SK-N-SH treated with all-trans-retinoic acid at 6 μM for 48 hours (cell line): ENCODE measurements at regions not wholly inside any gene's neighbourhood (a gene's known extent, or its start where the extent isn't known, plus 50 kb on each side); places are given as distances from the start of the nearest gene placed in this dataset.

Source experiments
- ATAC-seq: fragments of 200-7000 bp; cut with Tn5 transposase; 3 replicates; pipeline ENCODE4 v1.9.1; 2020; ENCODE audit warnings: mild to moderate bottlenecking, moderate library complexity
- ARNTL ChIP-seq: fragments of 450-650 bp; formaldehyde crosslinking; IDR thresholded peaks from 2 replicates; pipeline ENCODE4 v1.5.0; 2020; ENCODE audit warnings: low read depth, mild to moderate bottlenecking, moderate library complexity, borderline replicate concordance
- BACH2 ChIP-seq: fragments of 250-450 bp; sonication (Bioruptor Pico); IDR thresholded peaks from 2 replicates; pipeline ENCODE4 v1.9.0; 2021; ENCODE audit warnings: mild to moderate bottlenecking, borderline replicate concordance
- CREB5 ChIP-seq: fragments of 250-450 bp; sonication (Bioruptor Pico); IDR thresholded peaks from 2 replicates; pipeline ENCODE4 v1.5.1; 2020; ENCODE audit warnings: low read depth, mild to moderate bottlenecking, moderate library complexity
- CSDC2 ChIP-seq: fragments of 250-450 bp; sonication (Bioruptor Pico); IDR thresholded peaks from 2 replicates; pipeline ENCODE4 v1.5.0; 2020; ENCODE audit warnings: mild to moderate bottlenecking, moderate library complexity
- ESRRG ChIP-seq: fragments of 250-450 bp; sonication (Bioruptor Pico); IDR thresholded peaks from 2 replicates; pipeline ENCODE4 v1.6.1; 2021; ENCODE audit warnings: mild to moderate bottlenecking
- ISL1 ChIP-seq: fragments of 250-450 bp; sonication (Bioruptor Pico); IDR thresholded peaks from 2 replicates; pipeline ENCODE4 v2.1.2; 2022; ENCODE audit warnings: mild to moderate bottlenecking, moderate library complexity
- PPARA ChIP-seq: fragments of 250-450 bp; sonication (Bioruptor Pico); IDR thresholded peaks from 2 replicates; pipeline ENCODE4 v1.5.0; 2020; ENCODE audit warnings: mild to moderate bottlenecking, borderline replicate concordance
- RARB ChIP-seq: fragments of 250-450 bp; sonication (Bioruptor Pico); IDR thresholded peaks from 2 replicates; pipeline ENCODE4 v1.8.0; 2021; ENCODE audit warnings: mild to moderate bottlenecking, moderate library complexity
- SNAI2 ChIP-seq: fragments of 250-450 bp; sonication (Bioruptor Pico); IDR thresholded peaks from 2 replicates; pipeline ENCODE4 v1.5.0; 2020; ENCODE audit warnings: mild to moderate bottlenecking, moderate library complexity
- TCF4 ChIP-seq: fragments of 250-450 bp; sonication (Bioruptor Pico); IDR thresholded peaks from 2 replicates; pipeline ENCODE4 v1.8.0; 2021; ENCODE audit warnings: mild to moderate bottlenecking, moderate library complexity, borderline replicate concordance
- TOX ChIP-seq: fragments of 250-450 bp; sonication (Bioruptor Pico); IDR thresholded peaks from 2 replicates; pipeline ENCODE4 v1.8.0; 2021; ENCODE audit warnings: mild to moderate bottlenecking, moderate library complexity, borderline replicate concordance
- ZFP3 ChIP-seq: fragments of 250-450 bp; sonication (Bioruptor Pico); IDR thresholded peaks from 2 replicates; pipeline ENCODE4 v1.5.0; 2020; ENCODE audit warnings: mild to moderate bottlenecking, moderate library complexity
- ZFP30 ChIP-seq: fragments of 450-650 bp; formaldehyde crosslinking; IDR thresholded peaks from 2 replicates; pipeline ENCODE4 v1.5.0; 2022; ENCODE audit warnings: mild to moderate bottlenecking, moderate library complexity
- ZNF70 ChIP-seq: fragments of 450-650 bp; formaldehyde crosslinking; IDR thresholded peaks from 2 replicates; pipeline ENCODE4 v1.5.0; 2020; ENCODE audit warnings: mild to moderate bottlenecking, moderate library complexity
- TF ChIP-seq, protein P1 (sequence below): fragments of 250-450 bp; sonication (Bioruptor Pico); IDR thresholded peaks from 2 replicates; pipeline ENCODE4 v1.8.0; 2020; ENCODE audit warnings: mild to moderate bottlenecking, moderate library complexity, borderline replicate concordance
- TF ChIP-seq, protein P2 (sequence below): fragments of 250-450 bp; sonication (Bioruptor Pico); IDR thresholded peaks from 2 replicates; pipeline ENCODE4 v1.5.1; 2021; ENCODE audit warnings: mild to moderate bottlenecking, moderate library complexity
- TF ChIP-seq, protein P3 (sequence below): fragments of 250-450 bp; sonication (Bioruptor Pico); IDR thresholded peaks from 2 replicates; pipeline ENCODE4 v1.8.0; 2021; ENCODE audit warnings: low read depth, mild to moderate bottlenecking, moderate library complexity, borderline replicate concordance

DNA sequence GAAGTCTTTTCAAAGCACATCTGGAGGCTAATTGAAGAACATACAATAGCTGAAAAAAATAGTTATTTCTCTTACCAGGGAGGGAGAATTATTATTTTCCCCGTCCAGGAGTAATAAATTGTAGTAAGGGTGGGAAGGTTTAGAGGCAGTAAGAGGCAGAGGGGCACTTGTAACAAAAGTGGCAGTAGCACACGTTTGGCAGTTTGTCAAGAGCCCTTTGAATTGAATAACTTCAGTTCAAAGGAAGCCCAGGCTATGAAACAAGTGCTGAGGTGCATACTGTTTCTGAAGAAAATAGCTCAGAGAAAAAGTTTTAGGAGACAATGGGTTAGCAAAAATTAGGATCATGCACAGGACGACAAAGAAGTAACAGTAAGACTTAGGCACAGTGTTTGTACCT is 451.3 kb downstream of the LRRC70 start (continued):
- TF ChIP-seq CREB5 (CRISPR knock-in tag): no peak

DNA sequence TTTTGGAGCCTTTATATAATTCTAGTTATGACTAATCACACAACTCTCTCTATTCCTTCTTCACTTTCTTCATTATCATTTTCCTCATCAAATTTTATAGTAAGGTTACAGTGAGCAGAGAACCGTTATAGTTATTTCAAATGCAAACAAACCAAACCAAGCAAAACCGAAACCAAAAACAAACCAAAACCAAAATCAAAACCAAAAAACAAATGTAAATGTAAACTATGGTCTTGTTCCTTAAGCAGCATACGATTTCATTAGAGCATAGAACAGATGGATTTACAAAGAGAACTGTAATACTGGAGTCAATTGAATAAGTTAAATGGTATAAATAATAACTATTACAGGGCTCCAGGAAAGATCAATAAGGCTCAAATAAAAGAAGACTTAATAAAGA is 447.1 kb downstream of the LRRC70 start:
- no peak for ATAC-seq
- TF ChIP-seq SNAI2 (CRISPR knock-in tag) (no peak), ISL1 (no peak), RARB (no peak), CSDC2 (CRISPR knock-in tag) (no peak), PPARA (CRISPR knock-in tag) (no peak)
- TF ChIP-seq, protein P1, sequence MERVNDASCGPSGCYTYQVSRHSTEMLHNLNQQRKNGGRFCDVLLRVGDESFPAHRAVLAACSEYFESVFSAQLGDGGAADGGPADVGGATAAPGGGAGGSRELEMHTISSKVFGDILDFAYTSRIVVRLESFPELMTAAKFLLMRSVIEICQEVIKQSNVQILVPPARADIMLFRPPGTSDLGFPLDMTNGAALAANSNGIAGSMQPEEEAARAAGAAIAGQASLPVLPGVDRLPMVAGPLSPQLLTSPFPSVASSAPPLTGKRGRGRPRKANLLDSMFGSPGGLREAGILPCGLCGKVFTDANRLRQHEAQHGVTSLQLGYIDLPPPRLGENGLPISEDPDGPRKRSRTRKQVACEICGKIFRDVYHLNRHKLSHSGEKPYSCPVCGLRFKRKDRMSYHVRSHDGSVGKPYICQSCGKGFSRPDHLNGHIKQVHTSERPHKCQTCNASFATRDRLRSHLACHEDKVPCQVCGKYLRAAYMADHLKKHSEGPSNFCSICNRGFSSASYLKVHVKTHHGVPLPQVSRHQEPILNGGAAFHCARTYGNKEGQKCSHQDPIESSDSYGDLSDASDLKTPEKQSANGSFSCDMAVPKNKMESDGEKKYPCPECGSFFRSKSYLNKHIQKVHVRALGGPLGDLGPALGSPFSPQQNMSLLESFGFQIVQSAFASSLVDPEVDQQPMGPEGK (CRISPR knock-in tag): no peak
- TF ChIP-seq, protein P2, sequence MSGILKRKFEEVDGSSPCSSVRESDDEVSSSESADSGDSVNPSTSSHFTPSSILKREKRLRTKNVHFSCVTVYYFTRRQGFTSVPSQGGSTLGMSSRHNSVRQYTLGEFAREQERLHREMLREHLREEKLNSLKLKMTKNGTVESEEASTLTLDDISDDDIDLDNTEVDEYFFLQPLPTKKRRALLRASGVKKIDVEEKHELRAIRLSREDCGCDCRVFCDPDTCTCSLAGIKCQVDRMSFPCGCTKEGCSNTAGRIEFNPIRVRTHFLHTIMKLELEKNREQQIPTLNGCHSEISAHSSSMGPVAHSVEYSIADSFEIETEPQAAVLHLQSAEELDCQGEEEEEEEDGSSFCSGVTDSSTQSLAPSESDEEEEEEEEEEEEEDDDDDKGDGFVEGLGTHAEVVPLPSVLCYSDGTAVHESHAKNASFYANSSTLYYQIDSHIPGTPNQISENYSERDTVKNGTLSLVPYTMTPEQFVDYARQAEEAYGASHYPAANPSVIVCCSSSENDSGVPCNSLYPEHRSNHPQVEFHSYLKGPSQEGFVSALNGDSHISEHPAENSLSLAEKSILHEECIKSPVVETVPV (CRISPR knock-in tag): no peak
- TF ChIP-seq, all 23 proteins: peak for 0

DNA sequence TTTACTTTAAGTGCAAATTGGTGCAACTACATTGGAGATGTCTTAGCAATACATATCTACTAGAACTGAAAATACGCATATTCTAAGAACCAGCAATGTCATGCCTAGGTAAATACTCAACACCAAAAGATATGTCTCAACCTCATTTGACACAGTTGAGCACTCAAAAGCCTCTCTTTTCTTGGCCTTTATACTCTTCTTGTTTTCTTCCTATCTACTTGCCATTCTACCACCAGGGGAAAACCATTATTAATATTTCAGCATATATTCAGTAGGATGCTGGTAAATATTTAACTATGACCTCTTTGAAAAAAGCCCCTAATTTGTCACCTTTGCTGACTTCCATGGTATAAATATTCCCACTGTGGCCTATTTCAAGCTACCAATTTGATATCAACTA is 443.8 kb downstream of the LRRC70 start:
- TF ChIP-seq ESRRG (CRISPR knock-in tag) (no peak), TOX (no peak), ZFP3 (CRISPR knock-in tag) (no peak), ZFP30 (no peak), ARNTL (CRISPR knock-in tag) (no peak), RARB (no peak), ZNF70 (CRISPR knock-in tag) (no peak), TCF4 (CRISPR knock-in tag) (no peak), CSDC2 (CRISPR knock-in tag) (no peak)
- TF ChIP-seq, protein P2 (CRISPR knock-in tag): no peak
- TF ChIP-seq, protein P3, sequence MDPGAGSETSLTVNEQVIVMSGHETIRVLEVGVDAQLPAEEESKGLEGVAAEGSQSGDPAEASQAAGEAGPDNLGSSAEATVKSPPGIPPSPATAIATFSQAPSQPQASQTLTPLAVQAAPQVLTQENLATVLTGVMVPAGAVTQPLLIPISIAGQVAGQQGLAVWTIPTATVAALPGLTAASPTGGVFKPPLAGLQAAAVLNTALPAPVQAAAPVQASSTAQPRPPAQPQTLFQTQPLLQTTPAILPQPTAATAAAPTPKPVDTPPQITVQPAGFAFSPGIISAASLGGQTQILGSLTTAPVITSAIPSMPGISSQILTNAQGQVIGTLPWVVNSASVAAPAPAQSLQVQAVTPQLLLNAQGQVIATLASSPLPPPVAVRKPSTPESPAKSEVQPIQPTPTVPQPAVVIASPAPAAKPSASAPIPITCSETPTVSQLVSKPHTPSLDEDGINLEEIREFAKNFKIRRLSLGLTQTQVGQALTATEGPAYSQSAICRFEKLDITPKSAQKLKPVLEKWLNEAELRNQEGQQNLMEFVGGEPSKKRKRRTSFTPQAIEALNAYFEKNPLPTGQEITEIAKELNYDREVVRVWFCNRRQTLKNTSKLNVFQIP: no peak
- no peak for ATAC-seq

DNA sequence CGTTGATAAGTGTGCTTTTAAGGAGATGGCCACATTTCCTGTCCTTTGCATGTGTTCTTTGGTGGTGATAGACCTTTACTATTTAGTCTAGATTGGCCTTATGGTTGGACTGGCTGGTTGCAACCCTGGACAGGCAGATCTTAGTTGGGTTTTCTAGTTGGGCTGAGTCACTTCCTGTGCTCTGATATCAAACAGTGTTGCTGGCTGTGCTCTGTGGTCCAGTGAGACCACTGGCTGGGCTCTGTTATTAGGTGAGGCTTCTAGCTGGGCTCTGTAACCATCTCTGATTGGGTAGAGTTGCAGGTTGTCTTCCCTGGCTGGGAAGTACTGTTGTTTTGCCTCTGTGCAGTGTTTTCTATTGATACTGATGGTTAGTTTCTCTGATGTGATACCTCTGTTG is 432.5 kb downstream of the LRRC70 start:
- ATAC-seq: no peak
- TF ChIP-seq ZFP3 (CRISPR knock-in tag) (no peak), RARB (no peak)
- TF ChIP-seq, protein P1 (CRISPR knock-in tag): no peak

DNA sequence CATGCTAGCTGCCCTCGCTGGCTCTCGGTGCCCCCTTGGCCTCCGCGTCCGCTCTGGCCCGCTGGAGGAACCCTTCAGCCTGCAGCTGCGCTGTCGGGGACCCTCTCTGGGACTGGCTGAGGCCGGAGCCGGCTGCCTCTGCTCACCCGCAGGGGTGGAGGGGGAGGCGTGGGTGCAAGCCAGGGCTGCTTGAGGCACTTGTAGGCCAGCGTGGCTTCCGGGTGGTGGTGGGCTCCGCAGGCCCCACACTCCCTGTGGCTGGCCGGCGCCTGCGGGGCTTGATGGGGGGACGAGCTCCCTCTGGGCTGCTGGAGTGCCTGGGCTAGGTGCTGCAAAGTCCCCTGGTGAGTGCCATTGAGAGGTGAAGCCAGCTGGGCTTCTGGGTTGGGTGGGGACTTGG is 429.6 kb downstream of the LRRC70 start:
- no peak for ATAC-seq
- TF ChIP-seq ESRRG (CRISPR knock-in tag): no peak
- TF ChIP-seq TOX: no peak
- TF ChIP-seq TCF4 (CRISPR knock-in tag): no peak
- TF ChIP-seq, protein P2 (CRISPR knock-in tag): no peak
- no peak for TF ChIP-seq BACH2 (CRISPR knock-in tag)
- TF ChIP-seq, protein P1 (CRISPR knock-in tag): no peak
- no peak for TF ChIP-seq SNAI2 (CRISPR knock-in tag)
- no peak for TF ChIP-seq ARNTL (CRISPR knock-in tag)
- no peak for TF ChIP-seq ZFP30
- no peak for TF ChIP-seq ZNF70 (CRISPR knock-in tag)
- TF ChIP-seq CREB5 (CRISPR knock-in tag): no peak
